SK-N-SH (cell line): ENCODE measurements at regions not wholly inside any gene's neighbourhood (a gene's known extent, or its start where the extent isn't known, plus 50 kb on each side); places are given as distances from the start of the nearest gene placed in this dataset.

Source experiments
- CTCF ChIP-seq: fragments of 200-600 bp; sonication (generic); IDR thresholded peaks from 2 replicates; pipeline ENCODE4 v1.6.1; 2017; ENCODE audit warnings: antibody characterized with exemption, mild to moderate bottlenecking, moderate library complexity
- POLR2AphosphoS5 ChIP-seq: IDR thresholded peaks from 2 replicates; pipeline ENCODE4 v1.6.1; 2012; ENCODE audit warnings: low read depth, low read length
- TEAD4 ChIP-seq: IDR thresholded peaks from 2 replicates; pipeline ENCODE4 v1.4.0; 2012; ENCODE audit warnings: mild to moderate bottlenecking, borderline replicate concordance; ENCODE audit not compliant: insufficient read depth
- ZBTB33 ChIP-seq: IDR thresholded peaks from 2 replicates; pipeline ENCODE4 v1.4.0; 2012; ENCODE audit warnings: low read depth, borderline replicate concordance

GRCh38 chr2:145652571-145653545 is 1132.9 kb upstream of the ZEB2 start:
- TF ChIP-seq POLR2AphosphoS5 = no peak
- no peak for TF ChIP-seq ZBTB33
- no peak for TF ChIP-seq TEAD4
- no peak for TF ChIP-seq CTCF
